Liver (tissue), 7 donors: ENCODE measurements at regions not wholly inside any gene's neighbourhood (a gene's known extent, or its start where the extent isn't known, plus 50 kb on each side); places are given as distances from the start of the nearest gene placed in this dataset.

ENCODE experiments used
- DNase-seq: peaks from one replicate; pipeline ENCODE4 v3.0.0-alpha.2; 2017; ENCODE audit warnings: low spot score
- H3K27ac ChIP-seq, 2 donors: one replicate each; pipeline ENCODE4 v1.7.0; 2013; ENCODE audit warnings: inconsistent platforms in 2 of 2, low read length in 2 of 2, control low read depth in 1 of 2, low read depth in 1 of 2, mild to moderate bottlenecking in 1 of 2
- H3K27me3 ChIP-seq, 4 donors: one replicate each; pipeline versions ENCODE4 v1.6.1 to v1.7.0; 2013; ENCODE audit warnings: low read length in 3 of 4, inconsistent platforms in 1 of 4, mild to moderate bottlenecking in 1 of 4, moderate library complexity in 1 of 4; ENCODE audit not compliant: control insufficient read depth in 4 of 4, insufficient read depth in 4 of 4
- H3K36me3 ChIP-seq, 4 donors: one replicate each; pipeline versions ENCODE4 v1.6.1 to v1.7.0; 2013; ENCODE audit warnings: low read length in 3 of 4, mild to moderate bottlenecking in 3 of 4, low read depth in 1 of 4, moderate library complexity in 1 of 4; ENCODE audit not compliant: control insufficient read depth in 4 of 4, insufficient read depth in 3 of 4
- H3K4me1 ChIP-seq, 4 donors: one replicate each; pipeline versions ENCODE4 v1.6.1 to v1.7.0; 2013; ENCODE audit warnings: low read length in 3 of 4, mild to moderate bottlenecking in 3 of 4, moderate library complexity in 1 of 4; ENCODE audit not compliant: control insufficient read depth in 4 of 4, insufficient read depth in 4 of 4
- H3K4me3 ChIP-seq, 3 donors: one replicate each; pipeline versions ENCODE4 v1.6.1 to v1.7.0; 2013; ENCODE audit warnings: low read length in 3 of 3, control low read depth in 1 of 3, low read depth in 1 of 3, mild to moderate bottlenecking in 1 of 3
- H3K9ac ChIP-seq, 2 donors: one replicate each; pipeline ENCODE4 v1.7.0; 2013; ENCODE audit warnings: low read length in 2 of 2, mild to moderate bottlenecking in 2 of 2, moderate library complexity in 2 of 2, control low read depth in 1 of 2, low read depth in 1 of 2
- H3K9me3 ChIP-seq, 4 donors: one replicate each; pipeline versions ENCODE4 v1.6.1 to v1.7.0; 2013; ENCODE audit warnings: low read length in 3 of 4; ENCODE audit not compliant: control insufficient read depth in 4 of 4
- EGR1 ChIP-seq, 2 donors: IDR thresholded peaks; 2 replicates each; pipeline ENCODE4 v1.6.1; 2016 to 2018; ENCODE audit warnings: antibody characterized with exemption in 2 of 2, low read depth in 2 of 2
- FOXA1 ChIP-seq: IDR thresholded peaks from 2 replicates; pipeline ENCODE4 v1.6.1; 2016; ENCODE audit warnings: antibody characterized with exemption
- HNF4A ChIP-seq, 2 donors: conservative IDR thresholded peaks; 2 replicates each; pipeline ENCODE4 v1.6.1; 2016; ENCODE audit warnings: antibody characterized with exemption in 2 of 2, mild to moderate bottlenecking in 2 of 2
- NR2F2 ChIP-seq: IDR thresholded peaks from 2 replicates; pipeline ENCODE4 v1.6.1; 2016; ENCODE audit warnings: antibody characterized with exemption
- RAD21 ChIP-seq, 2 donors: IDR thresholded peaks; 2 replicates each; pipeline ENCODE4 v1.6.1; 2016; ENCODE audit warnings: antibody characterized with exemption in 2 of 2, mild to moderate bottlenecking in 2 of 2
- RXRA ChIP-seq, 2 donors: IDR thresholded peaks; 2 replicates each; pipeline ENCODE4 v1.6.1; 2017 to 2018; ENCODE audit warnings: antibody characterized with exemption in 2 of 2, mild to moderate bottlenecking in 1 of 2
- SP1 ChIP-seq: IDR thresholded peaks from 2 replicates; pipeline ENCODE4 v1.6.1; 2018; ENCODE audit warnings: antibody characterized with exemption, mild to moderate bottlenecking
- TAF1 ChIP-seq: conservative IDR thresholded peaks from 2 replicates; pipeline ENCODE4 v1.6.1; 2016; ENCODE audit warnings: antibody characterized with exemption, mild to moderate bottlenecking
- YY1 ChIP-seq: IDR thresholded peaks from 2 replicates; pipeline ENCODE4 v1.6.1; 2016; ENCODE audit warnings: antibody characterized with exemption, mild to moderate bottlenecking
- ZBTB33 ChIP-seq: IDR thresholded peaks from 2 replicates; pipeline ENCODE4 v1.6.1; 2016; ENCODE audit warnings: antibody characterized with exemption
- WGBS: extraction: QIAGEN DNeasy Blood & Tissue Kit; methylation state at CpG from one replicate; pipeline ENCODE4 v1.1.7; 2013; 5-methylcytosine and 5-hydroxymethylcytosine counted together
- TF ChIP-seq, protein P1 (sequence below): IDR thresholded peaks from 2 replicates; pipeline ENCODE4 v1.6.1; 2016; ENCODE audit warnings: antibody characterized with exemption, mild to moderate bottlenecking
- TF ChIP-seq, protein P2 (sequence below): IDR thresholded peaks from 2 replicates; pipeline ENCODE4 v1.6.1; 2016; ENCODE audit warnings: antibody characterized with exemption
- donor health status: healthy.
- donor health status: healthy.
- donor health status: healthy.
- donor health status: healthy.

DNA sequence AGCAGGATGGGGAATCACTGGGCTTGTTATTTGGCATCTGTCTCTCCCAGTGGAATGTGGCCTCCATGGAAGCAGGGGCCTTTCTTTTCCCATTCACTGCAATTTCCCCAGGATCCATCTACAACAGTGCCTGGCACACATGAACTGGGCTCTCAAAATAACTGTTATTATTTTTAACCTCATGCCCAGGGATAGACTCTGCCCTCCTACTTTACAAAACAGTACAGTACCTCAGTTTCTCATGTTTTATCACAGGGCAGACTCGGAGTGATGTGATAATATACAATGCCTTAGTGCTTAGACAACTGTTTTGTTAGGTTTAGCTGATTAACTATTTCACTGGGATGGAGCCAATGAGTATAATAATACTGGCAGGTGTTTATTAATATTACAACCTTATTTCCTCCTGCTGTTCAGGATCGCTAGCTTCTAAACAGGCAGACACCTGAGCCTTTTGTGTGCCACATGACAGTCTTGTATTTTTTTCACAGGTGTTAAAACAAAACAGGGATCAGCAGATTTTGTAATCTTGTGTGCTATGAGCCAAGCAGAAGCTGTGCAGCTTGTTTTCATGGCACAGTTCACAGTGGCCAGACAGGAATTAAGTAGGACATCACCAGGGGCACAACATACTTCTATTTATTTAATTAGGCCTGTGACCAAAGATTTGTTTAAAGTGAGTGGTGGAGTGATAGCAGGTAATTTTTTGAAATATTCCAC, 157.7 kb upstream of the EYA4 start:
- Histone ChIP-seq H3K27ac (no peak overlapping the region), H3K4me1 (peaks cover 0 to 3% (median 0%) of the 10 kb centered on the region in 4 donors), H3K27me3 (no peaks in the 10 kb centered on the region), H3K36me3 (no peaks in the 10 kb centered on the region), H3K4me3 (no peak overlapping the region), H3K9ac (no peak overlapping the region), H3K9me3 (peaks cover 0 to 2% (median 0%) of the 10 kb centered on the region in 4 donors)
- no peak for DNase-seq
- 50% methylated on average over 2 of the region's 2 CpGs for WGBS
- TF ChIP-seq, protein P1, sequence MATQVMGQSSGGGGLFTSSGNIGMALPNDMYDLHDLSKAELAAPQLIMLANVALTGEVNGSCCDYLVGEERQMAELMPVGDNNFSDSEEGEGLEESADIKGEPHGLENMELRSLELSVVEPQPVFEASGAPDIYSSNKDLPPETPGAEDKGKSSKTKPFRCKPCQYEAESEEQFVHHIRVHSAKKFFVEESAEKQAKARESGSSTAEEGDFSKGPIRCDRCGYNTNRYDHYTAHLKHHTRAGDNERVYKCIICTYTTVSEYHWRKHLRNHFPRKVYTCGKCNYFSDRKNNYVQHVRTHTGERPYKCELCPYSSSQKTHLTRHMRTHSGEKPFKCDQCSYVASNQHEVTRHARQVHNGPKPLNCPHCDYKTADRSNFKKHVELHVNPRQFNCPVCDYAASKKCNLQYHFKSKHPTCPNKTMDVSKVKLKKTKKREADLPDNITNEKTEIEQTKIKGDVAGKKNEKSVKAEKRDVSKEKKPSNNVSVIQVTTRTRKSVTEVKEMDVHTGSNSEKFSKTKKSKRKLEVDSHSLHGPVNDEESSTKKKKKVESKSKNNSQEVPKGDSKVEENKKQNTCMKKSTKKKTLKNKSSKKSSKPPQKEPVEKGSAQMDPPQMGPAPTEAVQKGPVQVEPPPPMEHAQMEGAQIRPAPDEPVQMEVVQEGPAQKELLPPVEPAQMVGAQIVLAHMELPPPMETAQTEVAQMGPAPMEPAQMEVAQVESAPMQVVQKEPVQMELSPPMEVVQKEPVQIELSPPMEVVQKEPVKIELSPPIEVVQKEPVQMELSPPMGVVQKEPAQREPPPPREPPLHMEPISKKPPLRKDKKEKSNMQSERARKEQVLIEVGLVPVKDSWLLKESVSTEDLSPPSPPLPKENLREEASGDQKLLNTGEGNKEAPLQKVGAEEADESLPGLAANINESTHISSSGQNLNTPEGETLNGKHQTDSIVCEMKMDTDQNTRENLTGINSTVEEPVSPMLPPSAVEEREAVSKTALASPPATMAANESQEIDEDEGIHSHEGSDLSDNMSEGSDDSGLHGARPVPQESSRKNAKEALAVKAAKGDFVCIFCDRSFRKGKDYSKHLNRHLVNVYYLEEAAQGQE: no peak
- peak in 1 of 2 donors; percentile 8 for TF ChIP-seq HNF4A (conservative IDR thresholded peaks at IDR 0.05)

DNA sequence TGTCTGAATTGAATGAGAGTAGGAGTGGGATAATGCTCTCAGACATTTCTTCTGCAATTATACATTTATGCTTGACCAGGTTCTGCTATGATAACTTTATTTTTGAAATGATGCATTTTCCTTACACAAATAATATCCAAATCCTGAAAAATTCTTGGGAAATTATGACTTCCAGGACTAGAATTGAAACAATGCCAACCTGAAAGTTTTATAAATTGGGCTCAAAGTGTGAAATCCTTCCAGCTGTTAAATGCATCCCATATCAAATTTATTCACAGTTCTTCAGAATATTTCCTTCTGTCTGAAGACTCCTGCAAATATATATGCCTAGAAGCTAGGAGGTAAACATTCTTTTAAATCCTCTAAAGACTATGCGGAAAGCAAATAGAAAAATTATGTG, 155.7 kb upstream of the EYA4 start:
- H3K27me3 ChIP-seq: no peaks in the 10 kb centered on the region
- peaks cover 0 to 3% (median 0%) of the 10 kb centered on the region in 4 donors for H3K4me1 ChIP-seq
- no peaks in the 10 kb centered on the region for H3K36me3 ChIP-seq
- WGBS: 94% methylated on average over 1 of the region's 1 CpG
- no peak overlapping the region for H3K27ac ChIP-seq
- peaks cover 0 to 2% (median 0%) of the 10 kb centered on the region in 4 donors for H3K9me3 ChIP-seq
- H3K9ac ChIP-seq: no peak overlapping the region
- no peak for DNase-seq
- TF ChIP-seq RAD21 (IDR thresholded peaks at IDR 0.05) (no peak), FOXA1 (no peak), HNF4A (conservative IDR thresholded peaks at IDR 0.05) (no peak), NR2F2 (no peak), TAF1 (no peak), EGR1 (IDR thresholded peaks at IDR 0.05; ENCODE audit: low read depth in 2 of 2) (no peak), RXRA (IDR thresholded peaks at IDR 0.05) (no peak), ZBTB33 (no peak), YY1 (no peak), SP1 (no peak)
- TF ChIP-seq, protein P2, sequence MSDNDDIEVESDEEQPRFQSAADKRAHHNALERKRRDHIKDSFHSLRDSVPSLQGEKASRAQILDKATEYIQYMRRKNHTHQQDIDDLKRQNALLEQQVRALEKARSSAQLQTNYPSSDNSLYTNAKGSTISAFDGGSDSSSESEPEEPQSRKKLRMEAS: no peak
- TF ChIP-seq, protein P1: no peak
- H3K4me3 ChIP-seq: no peak overlapping the region
